ENCODE measurements at regions not wholly inside any gene's neighbourhood (a gene's known extent, or its start where the extent isn't known, plus 50 kb on each side); places are given as distances from the start of the nearest gene placed in this dataset.

GRCh38 chr18:8938817-8939216, 163.7 kb upstream of the NDUFV2 start:
- ChIA-PET CTCF (ENCODE audit: low intra/inter-chr PET ratio) (no interaction called here), POLR2A (interaction anchor here (0.6 to 0.8 kb wide), 2 partner anchors 21 to 500 kb away, joined by 3 read pairs; no protein-coding TSS in a partner anchor)
- 12% methylated on average over 7 of the region's 7 CpGs for WGBS (ENCODE audit: insufficient coverage, low coverage, missing lambda C conversion rate)
- no peaks in the 10 kb centered on the region for H3K9me1 ChIP-seq (ENCODE audit: control insufficient read depth, insufficient read depth, low read length)
- FAIRE-seq (no peak), ATAC-seq (peak; percentile 64), DNase-seq (ENCODE audit: extremely low read depth in 1 of 4, low spot score in 3 of 4) (peak in 1 of 4 experiments; percentile 61)
- no peaks in the 10 kb centered on the region for H3K79me2 ChIP-seq (ENCODE audit: control insufficient read depth, insufficient read depth, low read length)
- in situ Hi-C loops (cut with MboI) (no loop called here), intact Hi-C loops (cut with micrococcal nuclease) (no loop called here)
- H3K4me1 ChIP-seq (replicated peaks in 1 of 2; ENCODE audit: control insufficient read depth in 2 of 2, insufficient read depth in 2 of 2, low read length in 2 of 2): peaks cover 14 to 57% of the 10 kb centered on the region in 2 experiments
- no peaks in the 10 kb centered on the region for H3K9me3 ChIP-seq (replicated peaks; ENCODE audit: control insufficient read depth, insufficient read depth, low read depth, low read length)
- no peak overlapping the region for H3K4me3 ChIP-seq
- no peak overlapping the region; a peak in 1 of 4 replicates for H3K9ac ChIP-seq (ENCODE audit: insufficient read depth in 1 of 2, low read depth in 2 of 2, low read length in 2 of 2)
- no peak overlapping the region; the same call in 1 of the 2 replicates for H3K4me2 ChIP-seq (ENCODE audit: insufficient read depth, low read length)
- H2AFZ ChIP-seq (ENCODE audit: low read depth, low read length): peak overlapping the region; percentile 36; the same call in 1 of the 2 replicates
- H3K36me3 ChIP-seq (ENCODE audit: control insufficient read depth, insufficient read depth, low read length): no peaks in the 10 kb centered on the region; the same call in 2 of the 3 replicates
- BruUV-seq (replicated peaks): no TSS peak
- H4K20me1 ChIP-seq (replicated peaks; ENCODE audit: control insufficient read depth, insufficient read depth, low read length): no peaks in the 10 kb centered on the region
- H3K27ac ChIP-seq (ENCODE audit: extremely low read depth, low read depth, low read length): no peak overlapping the region
- H3K27me3 ChIP-seq (ENCODE audit: control insufficient read depth in 2 of 2, insufficient read depth in 2 of 2, low read length in 2 of 2): no peaks in the 10 kb centered on the region
- TF ChIP-seq ZSCAN29 (IDR thresholded peaks at IDR 0.05) (no peak), TCFL5 (CRISPR knock-in tag; conservative IDR thresholded peaks at IDR 0.05) (no peak), ETV1 (tag; conservative IDR thresholded peaks at IDR 0.05; ENCODE audit: low read depth) (no peak), BRD9 (IDR thresholded peaks at IDR 0.05; ENCODE audit: low read depth, partially characterized antibody) (no peak), HMG20B (CRISPR knock-in tag; IDR thresholded peaks at IDR 0.05) (no peak), ZFP30 (CRISPR knock-in tag; IDR thresholded peaks at IDR 0.05; ENCODE audit: borderline replicate concordance) (no peak), MYC (IDR thresholded peaks at IDR 0.05; ENCODE audit: low read depth, low read length) (peak; percentile 16; the same call in 1 of the 2 replicates), MYC (CRISPR knock-in tag; IDR thresholded peaks at IDR 0.05; ENCODE audit: borderline replicate concordance, low read depth) (no peak), STAT5A (IDR thresholded peaks at IDR 0.05; ENCODE audit: borderline replicate concordance, low read length) (no peak), THRA (IDR thresholded peaks at IDR 0.05) (no peak), MCM7 (IDR thresholded peaks at IDR 0.05) (no peak), FOXA1 (IDR thresholded peaks at IDR 0.05; ENCODE audit: borderline replicate concordance) (no peak), MYNN (IDR thresholded peaks at IDR 0.05) (no peak), MYNN (CRISPR knock-in tag; IDR thresholded peaks at IDR 0.05) (no peak), E2F8 (IDR thresholded peaks at IDR 0.05; ENCODE audit: low read depth, partially characterized antibody) (no peak), USF2 (CRISPR knock-in tag; IDR thresholded peaks at IDR 0.05) (no peak), MECOM (CRISPR knock-in tag; IDR thresholded peaks at IDR 0.05) (peak; percentile 74), ZNF644 (tag; IDR thresholded peaks at IDR 0.05; ENCODE audit: low read depth) (no peak), TEAD4 (IDR thresholded peaks at IDR 0.05; ENCODE audit: low read length) (peak; percentile 40; the same call in 1 of the 2 replicates), TEAD4 (CRISPR knock-in tag; IDR thresholded peaks at IDR 0.05; ENCODE audit: borderline replicate concordance) (no peak), HLTF (IDR thresholded peaks at IDR 0.05) (no peak), SP1 (CRISPR knock-in tag; IDR thresholded peaks at IDR 0.05) (no peak), PHB2 (IDR thresholded peaks at IDR 0.05; ENCODE audit: low read depth) (no peak)

Data from K562 (cell line).